NCI-H748 treated with DMSO at 0.1 percent for 48 hours (cell line): ENCODE measurements at regions not wholly inside any gene's neighbourhood (a gene's known extent, or its start where the extent isn't known, plus 50 kb on each side); places are given as distances from the start of the nearest gene placed in this dataset.
A peak's percentile ranks its signal among the peaks of the same experiment; 100 is the strongest.
"Not testable (repeated sequence)": the region's sequence is repeated elsewhere in the genome, so short reads cannot be mapped to it uniquely, and the experiment has no call there.

Source experiments
- DNase-seq: peaks from one replicate; lab custom pipeline; 2025; lab: John Stamatoyannopoulos, UW

DNA sequence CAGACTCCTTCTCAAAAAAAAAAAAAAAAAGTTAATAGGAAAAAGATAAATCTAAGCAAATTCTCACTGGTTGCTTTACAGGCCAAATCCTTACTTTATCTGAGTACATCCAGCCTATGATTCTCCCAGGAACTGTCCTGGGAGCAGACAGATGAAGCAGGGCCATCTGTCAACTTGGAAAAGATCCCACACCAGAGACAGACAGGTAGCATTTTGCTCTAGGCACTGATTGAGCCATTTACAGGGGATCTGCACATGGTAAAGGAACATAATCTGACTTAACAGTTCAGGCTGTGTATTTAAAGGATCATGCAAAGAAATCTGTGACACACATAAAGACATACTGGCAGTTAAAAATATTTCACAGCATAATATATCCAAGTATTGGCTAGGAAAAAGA, 1006.5 kb downstream of the TBL1XR1 start:
- no peak for DNase-seq

DNA sequence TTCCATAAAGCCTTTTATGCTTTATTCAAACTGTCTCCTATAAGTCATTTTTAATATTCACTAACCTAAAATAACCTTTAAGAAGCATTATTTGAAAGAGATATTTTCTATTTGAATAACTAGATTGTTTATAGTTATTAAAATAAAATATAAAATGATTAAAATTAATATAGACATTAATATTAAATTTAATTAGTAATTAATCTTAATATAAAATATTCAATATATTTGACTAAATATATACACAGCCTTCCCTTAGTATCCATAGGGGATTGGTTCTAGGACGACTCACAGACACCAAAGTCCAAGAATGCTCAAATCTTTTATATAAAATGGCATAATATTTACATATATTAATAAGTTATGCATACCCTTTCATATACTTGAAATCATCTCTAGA, 1014.1 kb downstream of the TBL1XR1 start:
- DNase-seq: no peak

DNA sequence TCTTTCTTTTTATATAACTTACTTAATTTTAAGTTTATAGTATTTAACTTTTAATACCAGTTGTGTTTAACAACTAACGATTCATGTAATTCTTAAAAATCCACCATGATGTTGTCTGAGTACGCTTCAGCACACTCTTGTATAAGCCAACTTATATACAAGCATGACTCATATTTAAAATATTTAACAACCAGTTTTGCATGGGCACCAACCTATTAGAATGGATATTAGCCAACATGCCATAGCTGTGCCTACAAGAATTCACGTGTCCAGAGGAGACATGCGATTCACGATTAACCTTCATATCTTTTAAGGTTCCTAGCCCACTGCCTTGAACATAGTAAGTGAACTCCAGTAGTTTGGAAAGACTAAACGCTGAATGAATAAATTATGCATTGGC, 1023.2 kb downstream of the TBL1XR1 start:
- DNase-seq: no peak

DNA sequence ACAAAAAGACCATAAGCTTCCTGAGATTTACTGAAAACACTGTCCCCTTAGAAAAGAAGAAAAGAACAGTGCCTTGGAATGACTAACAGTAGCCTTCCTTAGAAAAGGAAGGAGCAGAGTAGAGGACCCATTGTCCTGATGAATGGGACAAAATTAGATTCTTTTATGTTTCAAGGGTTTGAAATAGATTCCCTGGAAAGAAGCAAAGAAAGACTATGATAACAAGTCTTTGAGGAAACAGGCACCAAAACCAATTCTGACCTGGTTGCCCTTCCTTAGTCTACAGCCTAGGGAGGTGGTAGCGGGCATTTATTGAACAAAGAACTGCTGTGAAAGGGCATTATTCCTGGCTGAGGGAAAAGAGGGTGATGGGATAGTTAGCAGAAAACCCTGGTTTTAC, 1024.8 kb downstream of the TBL1XR1 start:
- DNase-seq: no peak

DNA sequence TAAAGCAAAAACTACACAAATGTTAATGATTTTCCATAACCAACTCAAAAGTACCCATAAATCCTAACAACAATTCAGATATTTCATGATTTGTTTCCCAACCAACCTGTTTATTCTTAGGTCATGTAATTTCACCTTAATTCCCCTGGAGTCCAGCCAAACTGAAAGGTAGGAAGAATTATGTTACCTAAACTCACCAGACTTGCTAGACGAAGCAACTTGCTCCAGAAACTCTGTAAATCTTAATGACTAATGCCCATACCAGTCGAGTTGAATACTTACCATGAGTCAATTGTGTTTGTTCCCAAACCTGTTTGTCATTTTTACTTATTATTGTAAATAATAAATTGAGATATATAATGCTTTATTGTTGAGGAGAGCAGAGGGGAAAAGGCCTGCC, 1030.0 kb downstream of the TBL1XR1 start:
- peak; percentile 60 for DNase-seq

DNA sequence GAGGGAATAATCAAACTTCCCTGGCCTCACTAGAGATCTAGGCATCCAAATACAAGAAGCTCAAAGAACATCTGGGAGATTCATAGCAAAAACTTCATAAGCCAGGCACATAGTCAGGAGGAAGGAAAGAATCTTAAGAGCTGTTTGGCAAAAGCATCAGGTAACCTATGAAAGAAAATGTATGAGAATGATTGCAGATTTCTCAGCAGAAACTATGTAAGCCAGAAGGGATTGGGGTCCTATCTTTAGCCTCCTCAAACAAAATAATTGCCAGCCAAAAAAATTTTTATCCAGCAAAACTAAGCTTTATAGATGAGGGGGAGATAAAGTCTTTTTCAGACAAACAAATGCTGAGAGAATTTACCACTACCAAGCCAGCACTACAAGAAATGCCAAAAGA, 1036.3 kb downstream of the TBL1XR1 start:
- no peak for DNase-seq

DNA sequence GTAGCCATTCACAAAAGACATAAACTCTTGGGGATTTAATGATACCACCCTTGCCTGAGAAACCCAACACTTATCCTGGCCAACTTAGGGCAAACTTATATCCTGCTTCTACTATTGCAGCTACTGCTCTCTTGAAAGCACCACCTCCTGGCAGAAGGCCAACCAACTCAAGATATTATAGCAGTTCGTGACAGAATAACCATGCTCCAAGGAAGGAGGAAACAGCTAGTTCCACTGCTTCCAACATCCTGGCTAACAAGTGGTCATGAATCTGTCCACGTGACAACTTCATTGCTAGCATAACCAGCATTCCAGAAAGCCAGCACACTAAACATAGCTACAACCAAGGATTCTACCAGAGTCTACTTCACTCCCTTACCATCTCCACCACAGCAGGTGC, 1037.5 kb downstream of the TBL1XR1 start:
- DNase-seq: no peak

DNA sequence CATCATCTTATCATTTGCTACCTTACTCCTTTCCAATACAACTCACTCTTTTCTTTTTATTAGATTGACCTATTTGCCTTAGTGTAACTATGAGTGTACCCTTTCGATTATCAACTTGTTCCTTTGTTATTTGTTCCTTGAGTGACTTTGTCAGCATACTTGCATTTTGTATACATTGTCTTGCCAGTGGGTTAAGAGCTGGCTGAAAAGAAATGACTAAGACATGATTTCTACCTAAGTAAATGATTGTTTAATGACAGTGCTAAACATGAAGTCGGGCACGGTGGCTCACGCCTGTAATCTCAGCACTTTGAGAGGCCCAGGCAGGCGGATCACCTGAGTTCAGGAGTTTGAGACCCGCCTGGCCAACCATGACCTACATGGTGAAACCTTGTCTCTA, 1042.3 kb downstream of the TBL1XR1 start:
- no peak for DNase-seq

DNA sequence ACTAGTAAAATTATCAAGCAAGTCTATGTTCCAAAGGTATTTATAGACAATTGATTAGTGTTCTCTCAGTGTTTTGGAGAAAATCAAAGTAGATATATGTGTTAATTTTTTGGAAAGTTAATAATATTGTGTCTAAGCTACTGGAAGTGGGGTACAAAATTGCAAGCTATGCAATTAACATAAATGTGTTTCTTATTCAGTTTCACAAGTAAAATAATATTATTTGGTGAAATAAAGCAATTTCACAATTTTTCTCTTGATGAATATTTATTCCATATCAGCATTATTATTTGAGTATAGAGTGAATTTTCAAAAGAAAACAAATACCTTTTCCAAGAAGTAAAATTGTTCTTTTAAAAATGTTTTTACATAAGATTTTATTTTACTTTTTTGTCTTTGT, 1047.7 kb downstream of the TBL1XR1 start:
- DNase-seq: no peak

DNA sequence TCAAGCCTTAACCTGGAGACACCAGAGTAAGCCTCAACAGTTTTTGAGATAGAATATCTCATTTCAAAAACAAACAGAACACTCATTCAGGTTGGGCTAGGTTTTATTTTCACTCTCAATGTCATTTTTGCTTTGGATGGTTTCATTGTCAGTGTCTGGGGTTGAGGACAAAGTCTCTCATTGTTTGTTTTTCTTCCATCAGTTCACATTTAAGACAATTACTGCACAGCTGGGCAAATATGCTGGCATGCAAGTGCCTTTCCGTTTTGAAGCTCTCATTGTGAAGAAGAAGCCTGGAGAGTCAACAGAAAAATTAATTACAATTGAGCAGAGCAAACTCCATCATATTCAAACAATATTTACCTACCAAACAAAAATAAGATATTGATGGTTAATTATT, 1050.0 kb downstream of the TBL1XR1 start:
- peak; percentile 97 for DNase-seq

DNA sequence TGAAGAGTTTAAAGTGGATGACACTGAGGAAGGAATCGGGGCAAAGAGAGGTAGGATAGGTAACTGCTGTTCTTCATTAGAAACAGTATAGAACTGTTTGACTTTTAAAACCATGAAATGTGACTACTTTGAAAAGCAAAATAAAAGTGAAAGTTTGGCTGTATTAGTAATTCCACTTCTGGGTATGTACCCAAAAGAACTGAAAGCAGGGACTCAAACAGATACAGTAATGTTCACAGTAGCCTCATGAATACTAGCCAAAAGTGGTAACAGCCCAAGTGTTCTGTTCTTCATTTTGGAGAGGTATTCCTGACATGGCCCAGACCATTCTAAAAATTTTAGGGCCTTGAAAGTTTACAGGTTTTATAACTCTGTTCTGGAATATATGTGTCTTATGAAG, 1055.4 kb downstream of the TBL1XR1 start:
- DNase-seq: no peak

DNA sequence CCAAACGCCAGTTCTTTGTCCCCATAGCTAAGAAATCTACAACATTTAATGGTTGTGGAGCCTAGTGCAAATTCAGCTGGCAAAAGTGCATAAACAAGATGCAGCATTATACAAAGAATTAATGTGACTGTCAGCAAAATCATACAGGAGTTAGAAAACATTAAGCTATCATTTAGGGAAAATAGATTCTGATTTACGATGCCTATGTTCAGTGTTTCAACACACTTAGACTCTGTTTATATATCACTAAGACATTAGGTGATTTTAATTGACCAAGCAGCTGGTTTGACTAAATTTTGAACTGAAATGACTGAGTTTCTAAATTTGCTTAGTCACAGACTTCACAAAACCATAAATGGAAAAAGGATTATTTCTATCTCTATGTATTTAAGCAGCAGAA, 1076.8 kb downstream of the TBL1XR1 start:
- peak; percentile 71 for DNase-seq

DNA sequence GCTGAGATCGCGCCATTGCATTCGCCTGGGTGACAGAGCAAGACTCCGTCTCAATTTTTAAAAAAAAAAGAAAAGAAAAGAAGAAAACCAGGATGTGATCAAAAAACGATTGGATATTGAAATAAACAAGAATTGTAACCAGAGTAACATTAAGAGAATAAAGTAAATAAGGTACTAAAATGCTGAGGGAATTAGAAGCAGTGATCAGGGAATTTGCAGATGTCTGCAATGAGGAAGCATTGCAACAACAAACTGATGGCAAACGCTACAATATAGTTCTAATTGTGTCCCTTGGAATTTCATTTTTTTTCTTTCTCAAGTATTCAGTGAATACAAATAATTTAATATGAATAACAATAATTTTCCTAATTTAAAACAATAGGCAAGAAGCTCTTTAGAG, 1077.5 kb downstream of the TBL1XR1 start:
- DNase-seq: no peak

DNA sequence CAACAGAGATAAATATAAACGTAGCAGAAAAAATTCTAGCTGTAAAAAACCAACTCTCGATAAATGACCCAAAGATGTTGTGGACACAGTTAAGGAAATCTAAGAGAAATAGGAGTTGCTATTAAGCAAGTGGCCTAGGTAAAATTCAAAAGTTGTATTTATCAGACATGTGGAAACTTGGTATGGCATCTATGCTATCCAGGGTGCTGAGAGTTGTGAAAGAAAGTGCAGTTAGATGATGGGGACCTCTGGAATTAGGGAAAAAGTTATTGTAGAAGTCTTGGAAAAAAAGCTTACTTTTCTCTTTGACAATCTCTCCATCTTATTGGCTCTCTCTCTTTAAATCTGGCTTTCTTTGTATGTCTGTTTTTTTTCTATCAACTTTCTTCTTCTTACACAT, 1090.9 kb downstream of the TBL1XR1 start:
- no peak for DNase-seq

DNA sequence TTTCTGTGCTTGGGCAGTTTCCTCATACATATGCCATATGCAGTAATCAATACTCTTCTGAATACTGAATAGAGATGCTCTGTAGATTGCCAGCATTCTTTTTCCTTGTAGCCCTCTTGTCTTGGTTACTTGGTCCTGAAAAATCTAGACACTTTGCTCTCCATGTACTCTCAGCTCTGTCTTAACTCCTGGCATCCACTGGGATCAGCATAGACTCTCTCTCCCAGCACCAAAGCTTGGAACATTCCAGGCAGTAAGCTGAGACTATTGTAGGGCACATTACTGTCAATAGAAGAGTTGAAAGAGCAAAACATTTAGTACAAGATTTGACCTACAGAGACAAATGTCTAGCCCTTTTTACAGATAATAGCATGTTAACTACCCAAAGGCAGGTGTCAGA, 1100.3 kb downstream of the TBL1XR1 start:
- DNase-seq: no peak

DNA sequence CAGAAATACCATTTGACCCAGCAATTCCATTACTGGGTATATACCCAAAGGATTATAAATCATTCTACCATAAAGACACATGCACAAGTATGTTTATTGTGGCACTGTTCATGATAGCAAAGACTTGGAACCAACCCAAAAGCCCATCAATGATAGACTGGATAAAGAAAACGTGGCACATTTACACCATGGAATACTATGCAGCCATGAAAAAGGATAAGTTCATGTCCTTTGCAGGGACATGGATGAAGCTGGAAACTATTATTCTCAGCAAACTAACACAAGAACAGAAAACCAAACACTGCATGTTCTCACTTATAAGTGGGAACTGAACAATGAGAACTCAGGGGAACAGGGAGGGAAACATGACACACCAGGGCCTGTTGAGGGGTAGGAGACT, 1103.4 kb downstream of the TBL1XR1 start:
- DNase-seq: not testable (repeated sequence)

DNA sequence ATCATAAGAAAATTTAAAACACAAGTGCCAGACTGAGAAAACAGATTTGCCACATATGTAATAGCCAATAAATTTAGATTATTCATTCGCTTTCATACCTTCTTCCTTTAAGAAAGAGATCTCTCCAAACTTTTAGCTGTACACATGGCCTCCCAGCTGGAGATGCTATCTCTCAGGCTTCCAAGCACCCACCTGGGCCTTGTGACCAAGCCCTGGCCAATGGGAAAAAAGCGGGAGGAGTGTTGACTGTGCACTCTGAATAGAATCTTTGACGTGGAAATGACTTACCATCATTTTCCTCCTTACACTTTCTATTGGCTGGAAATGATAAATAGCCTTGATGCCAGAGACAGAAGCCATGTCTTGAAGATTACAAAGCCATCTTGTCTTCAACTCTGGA, 1106.6 kb downstream of the TBL1XR1 start:
- no peak for DNase-seq

DNA sequence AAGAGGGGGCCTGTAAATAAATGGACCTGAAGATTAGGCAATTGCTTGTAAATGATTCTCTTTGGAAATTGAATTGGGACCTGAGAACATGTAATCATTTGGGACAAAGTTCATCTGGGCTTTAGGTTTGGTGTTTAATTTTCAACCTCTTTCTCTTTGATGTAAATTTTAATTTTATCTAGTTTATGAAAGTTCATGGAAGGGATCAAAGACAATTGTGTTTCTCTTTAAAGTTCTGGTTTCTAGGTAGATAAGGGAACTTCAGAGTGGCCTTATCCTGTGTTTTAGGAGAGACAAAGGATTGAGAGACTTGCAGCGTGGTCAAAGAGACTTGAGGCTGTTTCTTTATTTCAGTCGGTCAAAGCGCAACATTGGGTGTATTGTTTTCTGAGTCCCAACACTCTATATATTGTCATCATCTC, 1108.3 kb downstream of the TBL1XR1 start:
- no peak for DNase-seq

DNA sequence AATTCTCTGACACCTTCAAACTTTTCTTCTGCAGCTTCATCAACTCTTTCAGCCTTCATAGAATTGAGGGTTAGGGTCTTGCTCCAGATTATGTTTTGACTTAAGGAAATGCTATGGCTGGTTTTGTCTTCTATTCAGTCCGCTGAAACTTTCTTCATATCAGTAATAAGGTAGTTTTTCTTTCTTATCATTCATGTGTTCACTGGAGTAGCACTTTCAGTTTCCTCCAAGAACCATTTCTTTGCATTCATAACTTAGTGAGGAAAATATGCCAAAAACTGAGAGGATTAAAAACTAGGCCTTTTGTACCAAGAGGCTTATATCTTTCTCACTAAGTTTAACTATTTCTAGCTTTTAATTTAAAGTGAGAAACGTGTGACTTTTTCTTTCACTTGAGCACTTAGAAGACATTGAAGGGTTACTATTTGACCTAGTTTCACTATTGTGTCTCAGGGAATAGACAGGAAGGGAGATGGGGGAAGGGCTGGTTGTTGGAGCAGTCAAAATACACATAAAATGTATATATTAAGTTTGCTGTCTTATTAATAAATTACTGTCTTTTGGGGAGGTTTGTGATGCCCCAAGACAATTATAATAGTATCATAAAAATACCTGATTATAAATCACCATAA, 1110.1 kb downstream of the TBL1XR1 start:
- no peak for DNase-seq

DNA sequence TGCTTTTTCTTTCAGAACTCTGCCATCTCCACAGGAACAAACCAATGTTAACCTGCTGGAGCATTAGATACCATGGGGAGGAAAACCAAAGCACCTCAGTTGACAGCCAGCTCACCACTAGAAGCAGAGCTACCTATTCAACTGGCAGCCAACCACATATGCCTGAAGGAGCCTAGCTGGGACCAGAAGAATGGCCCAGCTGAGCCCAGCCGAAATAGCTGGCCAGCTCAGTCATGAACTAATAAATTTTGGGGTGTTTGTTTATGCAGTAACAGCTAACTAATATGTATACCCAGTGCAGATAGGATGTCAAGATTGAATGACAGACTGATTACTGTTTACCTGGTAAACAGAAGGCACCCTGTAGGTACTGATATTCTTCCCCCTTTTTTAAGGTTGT, 1117.5 kb downstream of the TBL1XR1 start:
- DNase-seq: no peak

DNA sequence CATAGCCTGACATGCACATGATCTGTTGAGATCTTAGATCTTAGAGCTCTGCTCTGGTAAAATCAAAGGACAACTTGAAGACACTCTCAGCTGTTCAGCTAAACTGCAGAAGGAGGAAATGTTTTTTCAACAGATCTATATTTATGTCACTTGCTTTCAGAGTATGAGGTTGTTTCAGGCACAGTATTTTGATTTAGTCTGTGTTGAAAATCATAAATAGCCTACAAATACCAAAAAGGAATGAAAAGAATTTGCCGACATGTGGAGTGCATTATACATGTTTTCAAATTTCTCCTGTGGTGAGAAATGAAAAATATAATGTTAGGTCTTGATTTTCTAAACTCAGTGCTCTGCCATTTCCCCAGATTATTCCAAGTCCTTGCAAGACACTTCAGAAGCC, 1118.4 kb downstream of the TBL1XR1 start:
- no peak for DNase-seq

DNA sequence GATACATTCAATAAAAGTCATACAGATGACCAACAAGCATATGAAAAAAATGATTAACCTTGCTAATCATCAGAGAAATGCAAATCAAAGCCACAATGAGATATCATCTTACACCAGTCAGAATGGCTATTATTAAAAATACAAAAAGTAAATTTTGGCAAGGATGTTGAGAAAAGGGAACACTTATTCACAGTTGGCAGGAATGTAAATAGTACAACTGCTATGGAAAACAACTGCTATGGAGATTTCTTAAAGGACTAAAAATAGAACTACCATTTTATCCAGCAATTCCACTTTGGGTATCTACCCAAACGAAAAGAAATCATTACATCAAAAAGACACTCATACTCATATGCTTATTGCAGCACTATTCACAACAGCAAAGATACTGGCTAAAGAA, 1121.8 kb downstream of the TBL1XR1 start:
- no peak for DNase-seq

DNA sequence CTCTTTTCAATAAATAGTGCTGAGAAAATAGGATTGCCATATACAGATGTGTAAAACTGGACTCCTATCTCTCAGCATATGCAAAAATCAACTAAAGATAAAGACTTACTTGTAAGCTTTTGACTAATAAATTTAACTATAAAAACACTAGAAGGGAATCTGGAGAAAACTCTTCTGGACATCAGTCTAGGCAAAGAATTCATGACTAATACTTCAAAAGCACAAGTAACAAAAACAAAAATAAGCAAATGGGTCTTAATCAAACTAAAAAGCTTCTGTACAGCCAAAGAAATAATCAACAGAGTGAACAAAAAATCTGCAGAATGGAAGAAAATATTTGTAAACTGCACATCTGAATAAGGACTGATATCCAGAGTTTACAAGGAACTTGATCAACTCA, 1122.2 kb downstream of the TBL1XR1 start:
- no peak for DNase-seq

DNA sequence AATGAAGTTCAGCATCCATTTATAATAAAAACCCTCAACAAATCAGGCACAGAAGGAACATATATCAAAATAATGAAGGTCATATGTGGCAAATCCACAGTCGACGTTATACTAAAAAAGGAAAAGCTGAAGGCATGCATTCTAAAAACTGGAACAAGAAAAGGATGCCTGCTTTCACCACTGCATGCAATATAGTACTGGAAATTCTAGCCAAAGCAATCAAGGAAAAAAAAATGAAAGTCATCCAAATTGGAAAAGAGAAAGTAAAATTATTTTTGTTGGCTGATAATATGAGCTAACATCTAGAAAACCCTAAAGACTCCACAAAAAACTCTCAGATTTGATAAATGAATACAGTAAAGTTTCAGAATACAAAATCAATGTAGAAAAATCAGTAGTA, 1123.2 kb downstream of the TBL1XR1 start:
- no peak for DNase-seq

DNA sequence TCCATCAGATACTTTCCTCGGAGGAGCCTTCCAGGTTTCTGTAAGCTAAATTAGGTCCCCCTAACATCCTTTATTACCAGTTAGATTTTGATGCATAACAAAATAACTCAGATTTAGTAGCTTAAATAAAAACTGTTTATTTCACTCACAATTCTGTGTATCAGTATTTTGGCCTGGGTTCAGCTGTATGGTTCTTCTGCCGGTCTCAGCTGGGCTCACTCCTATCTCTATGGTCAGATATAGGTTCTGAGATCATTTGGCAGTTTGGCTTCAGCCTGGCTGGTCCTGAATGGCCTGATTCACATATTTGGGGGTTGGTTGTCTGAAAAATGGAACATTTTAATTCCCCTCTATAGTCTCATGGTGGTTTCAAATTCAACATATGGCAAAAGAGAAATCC, 1125.3 kb downstream of the TBL1XR1 start:
- DNase-seq: no peak
